ENCODE measurements at regions not wholly inside any gene's neighbourhood (a gene's known extent, or its start where the extent isn't known, plus 50 kb on each side); places are given as distances from the start of the nearest gene placed in this dataset.

- no peak for TF ChIP-seq EZH2 (IDR thresholded peaks at IDR 0.05; ENCODE audit: low read depth)
- TF ChIP-seq CTCF (conservative IDR thresholded peaks at IDR 0.05), result no peak
Measured at GRCh38 chr10:104518891-104519290, 122.2 kb upstream of the SORCS3 start.

Measured in PC-9 (cell line).